HepG2 (cell line): ENCODE measurements at regions not wholly inside any gene's neighbourhood (a gene's known extent, or its start where the extent isn't known, plus 50 kb on each side); places are given as distances from the start of the nearest gene placed in this dataset.

Experiments
- ATAC-seq: fragments of 200-7000 bp; cut with Tn5 transposase; 3 replicates; pipeline ENCODE4 v1.9.1; 2020; ENCODE audit warnings: mild to moderate bottlenecking, moderate library complexity
- BruUV-seq: library from RNA; stranded (reverse); fragments of 400-500 nt; replicated peaks from 2 replicates; lab custom pipeline; 2021; lab: Mats Ljungman, UMichigan
- CTCF ChIA-PET: fragments of 300-600 bp; formaldehyde crosslinking; extraction: SDS; loops from one replicate; lab custom pipeline; 2021; ENCODE audit warnings: low total read pairs, inconsistent platforms, low intra/inter-chr PET ratio; lab: Yijun Ruan, JAX
- POLR2A ChIA-PET: fragments of 350-600 bp; sonication (Branson Sonifier 250); formaldehyde crosslinking; loops from one replicate; lab custom pipeline; 2020; ENCODE audit warnings: antibody characterized with exemption, inconsistent platforms; lab: Yijun Ruan, JAX
- DNase-seq: peaks from one replicate; pipeline ENCODE4 v3.0.0-alpha.2; 2015; ENCODE audit warnings: low spot score
- FAIRE-seq: peaks from 3 replicates; lab custom pipeline; 2011; peaks lifted over from hg19 to GRCh38; lab: Jason Lieb, UNC
- H2AFZ ChIP-seq: one replicate; pipeline ENCODE4 v1.6.1; 2011; ENCODE audit warnings: low read length, inconsistent platforms
- H3K27ac ChIP-seq: fragments of 300-600 bp; 3 replicates; pipeline ENCODE4 v1.8.0; 2011; ENCODE audit warnings: mixed run types, mild to moderate bottlenecking, mixed read lengths, low read length, inconsistent platforms; ENCODE audit not compliant: insufficient read depth; ENCODE audit errors: extremely low read length
- H3K27me3 ChIP-seq, 2 experiments: fragments of 200-600 bp in 1 of 2; 2 replicates in 1 of 2; 3 replicates in 1 of 2; pipeline versions ENCODE4 v1.6.0 to v1.8.0; 2011; ENCODE audit warnings: low read length in 2 of 2, mild to moderate bottlenecking in 2 of 2, moderate library complexity in 2 of 2, inconsistent platforms in 1 of 2; ENCODE audit not compliant: insufficient read depth in 2 of 2, control insufficient read depth in 1 of 2
- H3K36me3 ChIP-seq, 2 experiments: fragments of 200-600 bp in 1 of 2; replicated peaks in 1 of 2; 2 replicates in 1 of 2; 3 replicates in 1 of 2; pipeline versions ENCODE4 v1.5.1 to v1.8.0; 2011; ENCODE audit warnings: low read length in 2 of 2, inconsistent platforms in 1 of 2; ENCODE audit not compliant: insufficient read depth in 2 of 2, control insufficient read depth in 1 of 2
- H3K4me1 ChIP-seq: 2 replicates; pipeline ENCODE4 v1.5.1; 2012; ENCODE audit warnings: low read length, inconsistent platforms; ENCODE audit not compliant: insufficient read depth
- H3K4me2 ChIP-seq: 2 replicates; pipeline ENCODE4 v1.6.0; 2011; ENCODE audit warnings: low read depth, low read length, inconsistent platforms
- H3K4me3 ChIP-seq, 3 experiments: fragments of 200-600 bp in 1 of 3; sonication (generic), shearing (Covaris generic) in 1 of 3; replicated peaks in 1 of 3; 2 replicates each; pipeline ENCODE4 v1.5.1; 2011 to 2016; ENCODE audit warnings: low read length in 3 of 3, inconsistent platforms in 2 of 3, low read depth in 2 of 3, mild to moderate bottlenecking in 2 of 3, control low read depth in 1 of 3, mixed read lengths in 1 of 3; ENCODE audit not compliant: insufficient read depth in 1 of 3
- H3K79me2 ChIP-seq: one replicate; pipeline ENCODE4 v1.6.1; 2011; ENCODE audit warnings: low read length, inconsistent platforms; ENCODE audit not compliant: insufficient read depth
- H3K9ac ChIP-seq: 2 replicates; pipeline ENCODE4 v1.6.0; 2011; ENCODE audit warnings: mild to moderate bottlenecking, low read depth, low read length, inconsistent platforms; ENCODE audit not compliant: insufficient read depth
- H3K9me3 ChIP-seq: 2 replicates; pipeline ENCODE4 v1.5.1; 2012; ENCODE audit warnings: mild to moderate bottlenecking, low read length
- H4K20me1 ChIP-seq: 2 replicates; pipeline ENCODE4 v1.6.0; 2011; ENCODE audit warnings: inconsistent platforms, mild to moderate bottlenecking, low read length, moderate library complexity; ENCODE audit not compliant: insufficient read depth
- EED ChIP-seq: sonication (generic); formaldehyde crosslinking; IDR thresholded peaks from 2 replicates; pipeline ENCODE4 v1.5.0; 2020; ENCODE audit warnings: mild to moderate bottlenecking, missing genetic modification reagents
- ELF3 ChIP-seq: IDR thresholded peaks from 2 replicates; pipeline ENCODE4 v1.6.1; 2016; ENCODE audit warnings: missing genetic modification reagents, missing compliant biosample characterization
- HOXA5 ChIP-seq: sonication (generic); formaldehyde crosslinking; IDR thresholded peaks from 2 replicates; pipeline ENCODE4 v1.4.0; 2020; ENCODE audit warnings: missing genetic modification reagents
- MIER2 ChIP-seq: IDR thresholded peaks from 2 replicates; pipeline ENCODE4 v1.6.1; 2016; ENCODE audit warnings: missing biosample characterization, missing genetic modification reagents
- PLRG1 ChIP-seq: fragments of 450-650 bp; conservative IDR thresholded peaks from 2 replicates; pipeline ENCODE4 v1.6.1; 2016
- SMAD3 ChIP-seq: sonication (generic); formaldehyde crosslinking; IDR thresholded peaks from 2 replicates; pipeline ENCODE4 v1.4.0; 2020; ENCODE audit warnings: missing genetic modification reagents
- SMC3 ChIP-seq: IDR thresholded peaks from 2 replicates; pipeline ENCODE4 v1.6.1; 2011; ENCODE audit warnings: low read length, improper control_type of control experiment
- STAG1 ChIP-seq: sonication (generic); formaldehyde crosslinking; IDR thresholded peaks from 2 replicates; pipeline ENCODE4 v1.4.0; 2020; ENCODE audit warnings: missing genetic modification reagents
- THYN1 ChIP-seq: sonication (generic); formaldehyde crosslinking; IDR thresholded peaks from 2 replicates; pipeline ENCODE4 v1.8.1; 2023; ENCODE audit warnings: low read depth, mild to moderate bottlenecking, moderate library complexity, missing genetic modification reagents, borderline replicate concordance
- TMF1 ChIP-seq: sonication (generic); formaldehyde crosslinking; IDR thresholded peaks from 2 replicates; pipeline ENCODE4 v1.8.1; 2022; ENCODE audit warnings: low read depth, missing genetic modification reagents
- XRCC5 ChIP-seq: fragments of 200-400 bp; formaldehyde crosslinking; optimal IDR thresholded peaks from 2 replicates; pipeline ENCODE3; 2017; ENCODE audit warnings: mild to moderate bottlenecking, low read length
- ZMAT3 ChIP-seq: sonication (generic); formaldehyde crosslinking; conservative IDR thresholded peaks from 2 replicates; pipeline ENCODE4 v1.7.0; 2021; ENCODE audit warnings: missing genetic modification reagents
- ZNF205 ChIP-seq: IDR thresholded peaks from 2 replicates; pipeline ENCODE4 v1.6.1; 2018; ENCODE audit warnings: missing biosample characterization, missing genetic modification reagents
- ZNF225 ChIP-seq: sonication (generic); formaldehyde crosslinking; IDR thresholded peaks from 2 replicates; pipeline ENCODE4 v1.4.0; 2020; ENCODE audit warnings: mild to moderate bottlenecking, missing genetic modification reagents
- ZNF530 ChIP-seq: sonication (generic); formaldehyde crosslinking; IDR thresholded peaks from 2 replicates; pipeline ENCODE4 v1.5.0; 2020; ENCODE audit warnings: low read depth, mild to moderate bottlenecking, missing genetic modification reagents
- ZNF619 ChIP-seq: sonication (generic); formaldehyde crosslinking; IDR thresholded peaks from 2 replicates; pipeline ENCODE4 v1.4.0; 2020; ENCODE audit warnings: mild to moderate bottlenecking, missing genetic modification reagents
- ZNF724P ChIP-seq: sonication (generic); formaldehyde crosslinking; IDR thresholded peaks from 2 replicates; pipeline ENCODE4 v1.8.0; 2022; ENCODE audit warnings: missing genetic modification reagents, borderline replicate concordance
- WGBS: methylation state at CpG from one replicate; pipeline ENCODE4 v1.1.6; 2017; ENCODE audit warnings: low lambda C conversion rate; 5-methylcytosine and 5-hydroxymethylcytosine counted together
- in situ Hi-C: cut with HindIII; loops from 2 replicates; pipeline ENCODE4 v1.10.0; 2017; ENCODE audit warnings: low pct_unique_long_range_greater_than_20kb; ENCODE audit not compliant: extremely low pct_ligation_motif_present
- intact Hi-C: fragments of 100-400 bp; cut with micrococcal nuclease; formaldehyde crosslinking; loops from one replicate; pipeline ENCODE4 v1.10.0; 2022; ENCODE audit not compliant: unreplicated experiment
- TF ChIP-seq, protein P1 (sequence below): IDR thresholded peaks from 2 replicates; pipeline ENCODE4 v1.6.1; 2016; ENCODE audit warnings: low read depth, control low read depth
- TF ChIP-seq, protein P2 (sequence below): IDR thresholded peaks from 2 replicates; pipeline ENCODE4 v1.4.0; 2020; ENCODE audit warnings: mild to moderate bottlenecking, missing genetic modification reagents

GRCh38 chr6:45714741-45715507, 300.7 kb downstream of the CLIC5 start:
- Histone ChIP-seq H3K9me3 (no peaks in the 10 kb centered on the region), H3K4me2 (no peak overlapping the region), H3K4me1 (no peaks in the 10 kb centered on the region), H3K36me3 (no peaks in the 10 kb centered on the region), H3K27me3 (peaks cover 0 to 5% of the 10 kb centered on the region in 2 experiments; a peak in 1 of 5 replicates), H2AFZ (no peak overlapping the region), H3K27ac (no peak overlapping the region), H3K9ac (no peak overlapping the region), H3K79me2 (no peaks in the 10 kb centered on the region), H4K20me1 (no peaks in the 10 kb centered on the region), H3K4me3 (no peak overlapping the region)
- 6% methylated on average over 6 of the region's 6 CpGs for WGBS
- in situ Hi-C loops (loop anchor here (5.0 to 10.0 kb wide), 2 partner anchors 1058 to 1240 kb away; no protein-coding TSS in a partner anchor), intact Hi-C loops (loop anchor here (1.0 to 5.0 kb wide), 7 partner anchors 214 to 1240 kb away; no protein-coding TSS in a partner anchor)
- no TSS peak for BruUV-seq
- CTCF ChIA-PET: interaction anchor here (1.2 to 3.0 kb wide), 6 partner anchors 214 to 1239 kb away, joined by 3 to 41 read pairs (median 5); no protein-coding TSS in a partner anchor
- peak; percentile 99 for FAIRE-seq
- ATAC-seq: peak; percentile 97
- POLR2A ChIA-PET: interaction anchor here (0.9 to 1.1 kb wide), 2 partner anchors 337 to 1059 kb away, joined by 4 read pairs; partner anchors contain the start of gene SUPT3H
- peak; percentile 74 for DNase-seq
- TF ChIP-seq, protein P1, sequence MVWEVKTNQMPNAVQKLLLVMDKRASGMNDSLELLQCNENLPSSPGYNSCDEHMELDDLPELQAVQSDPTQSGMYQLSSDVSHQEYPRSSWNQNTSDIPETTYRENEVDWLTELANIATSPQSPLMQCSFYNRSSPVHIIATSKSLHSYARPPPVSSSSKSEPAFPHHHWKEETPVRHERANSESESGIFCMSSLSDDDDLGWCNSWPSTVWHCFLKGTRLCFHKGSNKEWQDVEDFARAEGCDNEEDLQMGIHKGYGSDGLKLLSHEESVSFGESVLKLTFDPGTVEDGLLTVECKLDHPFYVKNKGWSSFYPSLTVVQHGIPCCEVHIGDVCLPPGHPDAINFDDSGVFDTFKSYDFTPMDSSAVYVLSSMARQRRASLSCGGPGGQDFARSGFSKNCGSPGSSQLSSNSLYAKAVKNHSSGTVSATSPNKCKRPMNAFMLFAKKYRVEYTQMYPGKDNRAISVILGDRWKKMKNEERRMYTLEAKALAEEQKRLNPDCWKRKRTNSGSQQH: peak; percentile 36; the same call in 1 of the 2 replicates
- no peak for TF ChIP-seq ZNF530
- 0 out of 2 replicates have a peak, but pooled peaks have one; percentile 26 for TF ChIP-seq HOXA5 (CRISPR knock-in tag)
- TF ChIP-seq ZNF225 (CRISPR knock-in tag): no peak
- TF ChIP-seq ZNF724P (CRISPR knock-in tag): no peak
- TF ChIP-seq THYN1: no peak
- TF ChIP-seq MIER2: 0 out of 2 replicates have a peak, but pooled peaks have one; percentile 25
- 0 out of 2 replicates have a peak, but pooled peaks have one; percentile 46 for TF ChIP-seq ZMAT3 (CRISPR knock-in tag)
- peak; percentile 48 for TF ChIP-seq XRCC5
- TF ChIP-seq SMC3: peak; percentile 97
- TF ChIP-seq ZNF205 (CRISPR knock-in tag): 0 out of 2 replicates have a peak, but pooled peaks have one; percentile 25
- TF ChIP-seq STAG1: peak; percentile 99
- TF ChIP-seq TMF1 (CRISPR knock-in tag): no peak
- no peak for TF ChIP-seq ZNF619
- no peak for TF ChIP-seq PLRG1
- TF ChIP-seq, protein P2, sequence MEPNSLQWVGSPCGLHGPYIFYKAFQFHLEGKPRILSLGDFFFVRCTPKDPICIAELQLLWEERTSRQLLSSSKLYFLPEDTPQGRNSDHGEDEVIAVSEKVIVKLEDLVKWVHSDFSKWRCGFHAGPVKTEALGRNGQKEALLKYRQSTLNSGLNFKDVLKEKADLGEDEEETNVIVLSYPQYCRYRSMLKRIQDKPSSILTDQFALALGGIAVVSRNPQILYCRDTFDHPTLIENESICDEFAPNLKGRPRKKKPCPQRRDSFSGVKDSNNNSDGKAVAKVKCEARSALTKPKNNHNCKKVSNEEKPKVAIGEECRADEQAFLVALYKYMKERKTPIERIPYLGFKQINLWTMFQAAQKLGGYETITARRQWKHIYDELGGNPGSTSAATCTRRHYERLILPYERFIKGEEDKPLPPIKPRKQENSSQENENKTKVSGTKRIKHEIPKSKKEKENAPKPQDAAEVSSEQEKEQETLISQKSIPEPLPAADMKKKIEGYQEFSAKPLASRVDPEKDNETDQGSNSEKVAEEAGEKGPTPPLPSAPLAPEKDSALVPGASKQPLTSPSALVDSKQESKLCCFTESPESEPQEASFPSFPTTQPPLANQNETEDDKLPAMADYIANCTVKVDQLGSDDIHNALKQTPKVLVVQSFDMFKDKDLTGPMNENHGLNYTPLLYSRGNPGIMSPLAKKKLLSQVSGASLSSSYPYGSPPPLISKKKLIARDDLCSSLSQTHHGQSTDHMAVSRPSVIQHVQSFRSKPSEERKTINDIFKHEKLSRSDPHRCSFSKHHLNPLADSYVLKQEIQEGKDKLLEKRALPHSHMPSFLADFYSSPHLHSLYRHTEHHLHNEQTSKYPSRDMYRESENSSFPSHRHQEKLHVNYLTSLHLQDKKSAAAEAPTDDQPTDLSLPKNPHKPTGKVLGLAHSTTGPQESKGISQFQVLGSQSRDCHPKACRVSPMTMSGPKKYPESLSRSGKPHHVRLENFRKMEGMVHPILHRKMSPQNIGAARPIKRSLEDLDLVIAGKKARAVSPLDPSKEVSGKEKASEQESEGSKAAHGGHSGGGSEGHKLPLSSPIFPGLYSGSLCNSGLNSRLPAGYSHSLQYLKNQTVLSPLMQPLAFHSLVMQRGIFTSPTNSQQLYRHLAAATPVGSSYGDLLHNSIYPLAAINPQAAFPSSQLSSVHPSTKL (CRISPR knock-in tag): peak; percentile 31; the same call in 1 of the 2 replicates
- no peak for TF ChIP-seq EED
- peak; percentile 48; the same call in 1 of the 2 replicates for TF ChIP-seq ELF3
- TF ChIP-seq SMAD3 (CRISPR knock-in tag): 0 out of 2 replicates have a peak, but pooled peaks have one; percentile 47
